ENCODE measurements at regions not wholly inside any gene's neighbourhood (a gene's known extent, or its start where the extent isn't known, plus 50 kb on each side); places are given as distances from the start of the nearest gene placed in this dataset.

DNA sequence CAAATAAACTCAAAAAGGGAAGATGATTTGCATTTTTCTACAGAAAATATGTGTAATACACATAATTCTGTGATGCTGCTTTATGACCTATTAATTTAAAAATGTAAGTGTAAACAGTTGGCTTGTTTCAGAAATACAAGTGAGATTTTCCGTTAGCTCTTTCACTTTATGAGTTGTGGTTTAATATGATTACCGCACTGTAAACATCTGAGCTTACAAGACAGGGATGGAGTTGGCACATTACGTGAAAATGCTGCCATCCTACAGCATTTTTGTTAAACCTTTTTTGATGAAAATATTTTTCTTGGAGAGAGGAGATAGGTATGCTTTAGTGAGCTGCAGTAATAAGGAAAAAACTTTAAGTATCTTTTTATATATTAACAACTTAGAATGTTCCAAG, 426.8 kb upstream of the ADAMTS5 start (continued):
- TF ChIP-seq, protein P1, sequence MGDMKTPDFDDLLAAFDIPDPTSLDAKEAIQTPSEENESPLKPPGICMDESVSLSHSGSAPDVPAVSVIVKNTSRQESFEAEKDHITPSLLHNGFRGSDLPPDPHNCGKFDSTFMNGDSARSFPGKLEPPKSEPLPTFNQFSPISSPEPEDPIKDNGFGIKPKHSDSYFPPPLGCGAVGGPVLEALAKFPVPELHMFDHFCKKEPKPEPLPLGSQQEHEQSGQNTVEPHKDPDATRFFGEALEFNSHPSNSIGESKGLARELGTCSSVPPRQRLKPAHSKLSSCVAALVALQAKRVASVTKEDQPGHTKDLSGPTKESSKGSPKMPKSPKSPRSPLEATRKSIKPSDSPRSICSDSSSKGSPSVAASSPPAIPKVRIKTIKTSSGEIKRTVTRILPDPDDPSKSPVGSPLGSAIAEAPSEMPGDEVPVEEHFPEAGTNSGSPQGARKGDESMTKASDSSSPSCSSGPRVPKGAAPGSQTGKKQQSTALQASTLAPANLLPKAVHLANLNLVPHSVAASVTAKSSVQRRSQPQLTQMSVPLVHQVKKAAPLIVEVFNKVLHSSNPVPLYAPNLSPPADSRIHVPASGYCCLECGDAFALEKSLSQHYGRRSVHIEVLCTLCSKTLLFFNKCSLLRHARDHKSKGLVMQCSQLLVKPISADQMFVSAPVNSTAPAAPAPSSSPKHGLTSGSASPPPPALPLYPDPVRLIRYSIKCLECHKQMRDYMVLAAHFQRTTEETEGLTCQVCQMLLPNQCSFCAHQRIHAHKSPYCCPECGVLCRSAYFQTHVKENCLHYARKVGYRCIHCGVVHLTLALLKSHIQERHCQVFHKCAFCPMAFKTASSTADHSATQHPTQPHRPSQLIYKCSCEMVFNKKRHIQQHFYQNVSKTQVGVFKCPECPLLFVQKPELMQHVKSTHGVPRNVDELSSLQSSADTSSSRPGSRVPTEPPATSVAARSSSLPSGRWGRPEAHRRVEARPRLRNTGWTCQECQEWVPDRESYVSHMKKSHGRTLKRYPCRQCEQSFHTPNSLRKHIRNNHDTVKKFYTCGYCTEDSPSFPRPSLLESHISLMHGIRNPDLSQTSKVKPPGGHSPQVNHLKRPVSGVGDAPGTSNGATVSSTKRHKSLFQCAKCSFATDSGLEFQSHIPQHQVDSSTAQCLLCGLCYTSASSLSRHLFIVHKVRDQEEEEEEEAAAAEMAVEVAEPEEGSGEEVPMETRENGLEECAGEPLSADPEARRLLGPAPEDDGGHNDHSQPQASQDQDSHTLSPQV (IDR thresholded peaks at IDR 0.05), result no peak
- TF ChIP-seq, protein P2, sequence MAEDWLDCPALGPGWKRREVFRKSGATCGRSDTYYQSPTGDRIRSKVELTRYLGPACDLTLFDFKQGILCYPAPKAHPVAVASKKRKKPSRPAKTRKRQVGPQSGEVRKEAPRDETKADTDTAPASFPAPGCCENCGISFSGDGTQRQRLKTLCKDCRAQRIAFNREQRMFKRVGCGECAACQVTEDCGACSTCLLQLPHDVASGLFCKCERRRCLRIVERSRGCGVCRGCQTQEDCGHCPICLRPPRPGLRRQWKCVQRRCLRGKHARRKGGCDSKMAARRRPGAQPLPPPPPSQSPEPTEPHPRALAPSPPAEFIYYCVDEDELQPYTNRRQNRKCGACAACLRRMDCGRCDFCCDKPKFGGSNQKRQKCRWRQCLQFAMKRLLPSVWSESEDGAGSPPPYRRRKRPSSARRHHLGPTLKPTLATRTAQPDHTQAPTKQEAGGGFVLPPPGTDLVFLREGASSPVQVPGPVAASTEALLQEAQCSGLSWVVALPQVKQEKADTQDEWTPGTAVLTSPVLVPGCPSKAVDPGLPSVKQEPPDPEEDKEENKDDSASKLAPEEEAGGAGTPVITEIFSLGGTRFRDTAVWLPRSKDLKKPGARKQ (CRISPR knock-in tag; IDR thresholded peaks at IDR 0.05), result no peak
- TF ChIP-seq KHSRP (IDR thresholded peaks at IDR 0.05), result no peak
- TF ChIP-seq GABPB2 (CRISPR knock-in tag; conservative IDR thresholded peaks at IDR 0.05), result no peak
- TF ChIP-seq, protein P3, sequence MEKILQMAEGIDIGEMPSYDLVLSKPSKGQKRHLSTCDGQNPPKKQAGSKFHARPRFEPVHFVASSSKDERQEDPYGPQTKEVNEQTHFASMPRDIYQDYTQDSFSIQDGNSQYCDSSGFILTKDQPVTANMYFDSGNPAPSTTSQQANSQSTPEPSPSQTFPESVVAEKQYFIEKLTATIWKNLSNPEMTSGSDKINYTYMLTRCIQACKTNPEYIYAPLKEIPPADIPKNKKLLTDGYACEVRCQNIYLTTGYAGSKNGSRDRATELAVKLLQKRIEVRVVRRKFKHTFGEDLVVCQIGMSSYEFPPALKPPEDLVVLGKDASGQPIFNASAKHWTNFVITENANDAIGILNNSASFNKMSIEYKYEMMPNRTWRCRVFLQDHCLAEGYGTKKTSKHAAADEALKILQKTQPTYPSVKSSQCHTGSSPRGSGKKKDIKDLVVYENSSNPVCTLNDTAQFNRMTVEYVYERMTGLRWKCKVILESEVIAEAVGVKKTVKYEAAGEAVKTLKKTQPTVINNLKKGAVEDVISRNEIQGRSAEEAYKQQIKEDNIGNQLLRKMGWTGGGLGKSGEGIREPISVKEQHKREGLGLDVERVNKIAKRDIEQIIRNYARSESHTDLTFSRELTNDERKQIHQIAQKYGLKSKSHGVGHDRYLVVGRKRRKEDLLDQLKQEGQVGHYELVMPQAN (IDR thresholded peaks at IDR 0.05; ENCODE audit: borderline replicate concordance), result no peak
- no peak for TF ChIP-seq MECOM (CRISPR knock-in tag; IDR thresholded peaks at IDR 0.05)
- TF ChIP-seq, protein P4, sequence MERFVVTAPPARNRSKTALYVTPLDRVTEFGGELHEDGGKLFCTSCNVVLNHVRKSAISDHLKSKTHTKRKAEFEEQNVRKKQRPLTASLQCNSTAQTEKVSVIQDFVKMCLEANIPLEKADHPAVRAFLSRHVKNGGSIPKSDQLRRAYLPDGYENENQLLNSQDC (CRISPR knock-in tag; IDR thresholded peaks at IDR 0.05), result no peak
- no peak for TF ChIP-seq TRIM24 (IDR thresholded peaks at IDR 0.05)
